Heart left ventricle (tissue), 16 donors: ENCODE measurements at regions not wholly inside any gene's neighbourhood (a gene's known extent, or its start where the extent isn't known, plus 50 kb on each side); places are given as distances from the start of the nearest gene placed in this dataset.

Experiments used
- ATAC-seq, 4 donors: fragments of 200-7000 bp; cut with Tn5 transposase; one replicate each; pipeline ENCODE4 v1.9.1; 2020 to 2022; ENCODE audit warnings: moderate library complexity in 4 of 4, mild to moderate bottlenecking in 3 of 4, moderate number of reproducible peaks in 1 of 4
- DNase-seq, 5 donors: peaks; one replicate each; pipeline ENCODE4 v3.0.0-alpha.2; 2020
- H3K27ac ChIP-seq, 12 donors: fragments of 200-600 bp; sonication (generic) in 4 of 12; one replicate each; pipeline versions ENCODE4 v1.5.0 to v1.8.0; 2016 to 2022; ENCODE audit warnings: mild to moderate bottlenecking in 2 of 12
- H3K27me3 ChIP-seq, 9 donors: fragments of 200-600 bp; sonication (generic) in 2 of 9; one replicate each; pipeline versions ENCODE4 v1.5.1 to v1.8.0; 2016 to 2022; ENCODE audit warnings: mild to moderate bottlenecking in 3 of 9
- H3K36me3 ChIP-seq, 9 donors: fragments of 200-600 bp; sonication (generic) in 2 of 9; one replicate each; pipeline versions ENCODE4 v1.5.0 to v1.8.0; 2018 to 2022; ENCODE audit warnings: mild to moderate bottlenecking in 2 of 9
- H3K4me1 ChIP-seq, 12 donors: fragments of 200-600 bp; sonication (generic) in 4 of 12; one replicate each; pipeline versions ENCODE4 v1.5.0 to v1.8.0; 2016 to 2022; ENCODE audit warnings: mild to moderate bottlenecking in 3 of 12
- H3K4me3 ChIP-seq, 12 donors: fragments of 200-600 bp; sonication (generic) in 4 of 12; one replicate each; pipeline versions ENCODE4 v1.5.0 to v1.8.0; 2017 to 2022; ENCODE audit warnings: mild to moderate bottlenecking in 9 of 12, moderate library complexity in 4 of 12
- H3K9me3 ChIP-seq, 12 donors: fragments of 200-600 bp; sonication (generic) in 4 of 12; one replicate each; pipeline versions ENCODE4 v1.5.0 to v1.8.0; 2016 to 2022; ENCODE audit warnings: mild to moderate bottlenecking in 1 of 12
- POLR2A ChIP-seq, 2 donors: fragments of 450-650 bp; IDR thresholded peaks; one replicate each; pipeline ENCODE4 v1.6.1; 2017; ENCODE audit warnings: antibody characterized with exemption in 2 of 2, mild to moderate bottlenecking in 2 of 2, moderate library complexity in 2 of 2
- WGBS, 4 donors: extraction: QIAGEN DNeasy Blood & Tissue Kit in 2 of 4; methylation state at CpG; one replicate each; pipeline versions ENCODE4 v1.1.5 to v1.1.7; 2013 to 2018; 5-methylcytosine and 5-hydroxymethylcytosine counted together
- intact Hi-C, 10 donors: fragments of 100-400 bp; cut with DNase I; formaldehyde crosslinking; loops; one replicate each; pipeline versions ENCODE4 v1.11.1 to v1.14.2; 2022
- TF ChIP-seq, protein P1 (sequence below), 12 donors: fragments of 200-600 bp; sonication (generic) in 4 of 12; IDR thresholded peaks; one replicate each; pipeline versions ENCODE4 v1.5.0 to v1.8.0; 2018 to 2022; ENCODE audit warnings: antibody characterized with exemption in 12 of 12, mild to moderate bottlenecking in 5 of 12
- donor health status: ischemic (EF 13 %, LVEDD 7.1; RV severe dilation, severe dysfunction).
- donor health status: healthy with polysubstance abuse.
- donor health status: DM: no; HTN: yes; CAD: no.
- donor health status: DM: no; HTN: no; CAD: no.
- donor health status: ischemic (EF 25% LVEDD 6.9; RV normal size, moderate dysfunction).
- donor health status: ischemic (EF 25% LVEDD 5.7; RV mildly dilated, moderate dysfunction).
- donor health status: healthy.
- donor health status: DM: yes; HTN: yes; CAD: no.
- donor health status: ischemic (EF 35%, LVEDD 5.7; RV mildly dilated, moderate dysfunction).
- donor health status: nonischemic (EF 11% LVEDD 7.7; RV severe dilation, severe dysfunction).
- donor health status: DM: yes; HTN: yes; CAD: no.
- donor health status: PGD.
- donor health status: ischemic (EF 29% LVEDD 5.4; RV normal size, mild dysfunction).
- donor health status: nonischemic (EF 23%, LVEDD 6.1; RV moderate dilation, normal function).

DNA sequence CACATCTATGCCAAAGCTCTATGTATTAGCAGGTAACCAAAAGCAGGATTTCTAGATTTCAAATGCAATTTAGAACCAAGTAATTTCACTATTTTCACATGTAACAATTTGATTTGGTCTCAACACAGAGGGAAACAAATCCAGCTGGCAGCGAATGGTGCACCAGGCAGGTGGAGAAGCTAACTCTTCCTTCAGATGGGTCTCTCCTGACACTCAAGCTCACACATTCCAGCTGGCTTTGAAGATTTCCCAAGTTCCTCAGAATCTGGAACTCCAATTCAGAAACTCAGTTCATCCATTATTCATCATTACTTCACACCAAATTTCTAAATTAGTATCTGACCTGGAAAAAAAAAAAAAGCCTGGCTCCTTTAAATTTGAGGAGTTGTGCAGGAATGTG is 318.1 kb upstream of the NECTIN3 start:
- Histone ChIP-seq H3K4me3 (no peak overlapping the region), H3K4me1 (no peaks in the 10 kb centered on the region), H3K27me3 (no peaks in the 10 kb centered on the region), H3K27ac (no peak overlapping the region), H3K36me3 (no peaks in the 10 kb centered on the region), H3K9me3 (no peaks in the 10 kb centered on the region)
- intact Hi-C loops, result no loop called here
- DNase-seq, result no peak
- ATAC-seq, result no peak
- 93 to 100% (median 96%) methylated on average over 1 of the region's 1 CpG for WGBS, 4 donors
- TF ChIP-seq, protein P1, sequence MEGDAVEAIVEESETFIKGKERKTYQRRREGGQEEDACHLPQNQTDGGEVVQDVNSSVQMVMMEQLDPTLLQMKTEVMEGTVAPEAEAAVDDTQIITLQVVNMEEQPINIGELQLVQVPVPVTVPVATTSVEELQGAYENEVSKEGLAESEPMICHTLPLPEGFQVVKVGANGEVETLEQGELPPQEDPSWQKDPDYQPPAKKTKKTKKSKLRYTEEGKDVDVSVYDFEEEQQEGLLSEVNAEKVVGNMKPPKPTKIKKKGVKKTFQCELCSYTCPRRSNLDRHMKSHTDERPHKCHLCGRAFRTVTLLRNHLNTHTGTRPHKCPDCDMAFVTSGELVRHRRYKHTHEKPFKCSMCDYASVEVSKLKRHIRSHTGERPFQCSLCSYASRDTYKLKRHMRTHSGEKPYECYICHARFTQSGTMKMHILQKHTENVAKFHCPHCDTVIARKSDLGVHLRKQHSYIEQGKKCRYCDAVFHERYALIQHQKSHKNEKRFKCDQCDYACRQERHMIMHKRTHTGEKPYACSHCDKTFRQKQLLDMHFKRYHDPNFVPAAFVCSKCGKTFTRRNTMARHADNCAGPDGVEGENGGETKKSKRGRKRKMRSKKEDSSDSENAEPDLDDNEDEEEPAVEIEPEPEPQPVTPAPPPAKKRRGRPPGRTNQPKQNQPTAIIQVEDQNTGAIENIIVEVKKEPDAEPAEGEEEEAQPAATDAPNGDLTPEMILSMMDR (IDR thresholded peaks at IDR 0.05), result no peak
- TF ChIP-seq POLR2A (IDR thresholded peaks at IDR 0.05), result no peak

DNA sequence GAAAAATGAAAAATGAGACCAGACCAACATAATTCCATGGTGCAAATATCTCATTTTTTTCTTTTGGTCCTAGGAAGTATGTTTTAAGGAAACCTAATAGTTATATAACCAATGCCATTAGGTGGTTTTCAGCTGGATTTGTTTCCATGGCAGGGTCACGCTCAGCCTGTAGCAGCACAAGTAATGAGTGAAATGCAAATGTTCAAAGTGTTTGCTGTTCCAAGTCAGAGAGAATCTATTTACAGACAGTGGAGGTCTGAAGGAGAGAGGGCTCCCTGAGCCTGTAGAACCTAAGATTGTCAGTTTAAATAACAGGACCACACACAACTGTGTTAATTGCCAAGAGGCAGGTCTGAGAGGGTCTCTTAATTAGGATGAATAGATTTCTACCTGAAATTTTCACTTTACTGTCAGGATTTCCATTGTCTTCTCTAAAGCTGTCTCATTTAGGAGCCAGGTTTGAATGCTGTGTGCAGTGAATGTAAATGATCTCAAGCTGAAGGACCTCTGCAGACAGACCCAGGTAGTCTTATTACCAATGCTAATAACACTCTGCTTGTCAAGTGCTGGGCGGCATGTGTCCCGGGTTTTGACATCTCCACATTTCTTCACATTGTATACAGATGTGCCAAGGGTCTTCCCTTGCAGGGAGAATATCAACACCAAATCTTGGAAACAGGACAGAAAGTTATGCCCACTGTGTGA is 317.3 kb upstream of the NECTIN3 start:
- 43 to 55% (median 53%) methylated on average over 3 of the region's 3 CpGs for WGBS, 4 donors
- no peaks in the 10 kb centered on the region for H3K4me1 ChIP-seq
- TF ChIP-seq, protein P1 (IDR thresholded peaks at IDR 0.05), result no peak
- no peak for TF ChIP-seq POLR2A (IDR thresholded peaks at IDR 0.05)
- H3K27ac ChIP-seq, result no peak overlapping the region
- no peaks in the 10 kb centered on the region for H3K9me3 ChIP-seq
- ATAC-seq (no peak), DNase-seq (no peak)
- H3K4me3 ChIP-seq, result no peak overlapping the region
- no peaks in the 10 kb centered on the region for H3K27me3 ChIP-seq
- no peaks in the 10 kb centered on the region for H3K36me3 ChIP-seq
- intact Hi-C loops, result no loop called here

DNA sequence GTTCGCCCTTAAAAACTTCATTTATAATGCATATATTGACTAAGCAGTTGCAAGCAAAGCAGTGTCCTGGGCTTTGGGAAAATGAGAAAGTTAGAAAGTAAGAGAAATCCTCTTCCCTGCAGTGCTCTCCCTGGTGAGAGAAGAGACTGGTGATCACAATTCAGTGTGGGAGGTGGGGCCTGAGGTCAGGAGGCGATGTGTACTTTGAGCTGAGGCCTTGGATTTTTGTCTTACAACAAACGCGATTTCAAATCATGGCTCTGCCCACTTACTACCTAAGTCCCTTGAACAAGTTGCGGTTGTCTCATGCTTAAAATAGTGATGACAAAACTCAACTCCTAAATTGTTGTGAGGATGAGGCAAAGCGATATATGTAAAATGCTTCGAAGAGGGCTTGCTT is 316.3 kb upstream of the NECTIN3 start:
- no peaks in the 10 kb centered on the region for H3K36me3 ChIP-seq
- no peak for TF ChIP-seq POLR2A (IDR thresholded peaks at IDR 0.05)
- TF ChIP-seq, protein P1 (IDR thresholded peaks at IDR 0.05), result no peak
- ATAC-seq (no peak), DNase-seq (no peak)
- WGBS, 4 donors, result 73 to 82% (median 80%) methylated on average over 7 of the region's 7 CpGs
- H3K27ac ChIP-seq, result no peak overlapping the region
- H3K9me3 ChIP-seq, result peaks cover 0 to 3% (median 0%) of the 10 kb centered on the region in 12 donors
- H3K27me3 ChIP-seq, result no peaks in the 10 kb centered on the region
- intact Hi-C loops, result no loop called here
- H3K4me1 ChIP-seq, result no peaks in the 10 kb centered on the region
- no peak overlapping the region for H3K4me3 ChIP-seq

DNA sequence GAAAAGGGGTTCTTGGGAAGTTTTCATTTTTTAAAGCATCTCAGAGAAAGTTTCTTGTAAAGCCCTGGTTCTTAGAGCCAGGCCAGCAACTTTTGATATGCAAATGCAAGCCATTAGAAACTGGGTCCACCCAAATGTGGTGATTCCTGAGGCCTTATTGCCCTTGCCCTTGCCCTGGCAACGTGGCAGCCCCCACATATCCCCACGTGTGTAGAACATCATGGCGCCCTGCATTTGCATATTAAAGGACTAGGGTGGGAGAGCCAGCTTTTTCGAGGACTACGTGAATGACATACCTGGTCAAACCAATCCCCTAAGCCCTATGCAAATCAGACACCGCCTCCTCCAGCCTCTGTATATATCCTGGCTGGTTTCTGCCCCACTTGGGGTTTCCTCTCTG is 314.9 kb upstream of the NECTIN3 start:
- Histone ChIP-seq H3K27me3 (no peaks in the 10 kb centered on the region), H3K4me3 (no peak overlapping the region), H3K9me3 (peaks cover 0 to 8% (median 0%) of the 10 kb centered on the region in 12 donors), H3K36me3 (no peaks in the 10 kb centered on the region), H3K4me1 (no peaks in the 10 kb centered on the region), H3K27ac (no peak overlapping the region)
- DNase-seq (no peak), ATAC-seq (no peak)
- TF ChIP-seq, protein P1 (IDR thresholded peaks at IDR 0.05), result no peak
- TF ChIP-seq POLR2A (IDR thresholded peaks at IDR 0.05), result no peak
- intact Hi-C loops, result no loop called here
- WGBS, 4 donors, result 59 to 87% (median 73%) methylated on average over 6 of the region's 6 CpGs
